Posterior vena cava (tissue), 2 donors: ENCODE measurements at regions not wholly inside any gene's neighbourhood (a gene's known extent, or its start where the extent isn't known, plus 50 kb on each side); places are given as distances from the start of the nearest gene placed in this dataset.

Experiments
- DNase-seq: peaks from one replicate; pipeline ENCODE4 v3.0.0-alpha.2; 2020; ENCODE audit warnings: low spot score
- intact Hi-C, 2 donors: fragments of 100-400 bp; cut with DNase I; formaldehyde crosslinking; loops; one replicate each; pipeline versions ENCODE4 v1.14.1 to v1.14.2; 2022 to 2023
- donor health status: DM: yes; HTN: yes; CAD: no.
- donor health status: DM: yes; HTN: yes; CAD: no.

GRCh38 chr3:76551739-76552138 is 488.2 kb upstream of the ROBO2 start:
- intact Hi-C loops, result no loop called here

GRCh38 chr3:76552653-76553052 is 487.2 kb upstream of the ROBO2 start:
- no peak for DNase-seq
- intact Hi-C loops, result no loop called here

More at GRCh38 chr3:76551739-76552138, 488.2 kb upstream of the ROBO2 start:
- DNase-seq, result peak; percentile 49

GRCh38 chr3:76554707-76555106 is 485.2 kb upstream of the ROBO2 start:
- intact Hi-C loops, result no loop called here
- no peak for DNase-seq

DNA sequence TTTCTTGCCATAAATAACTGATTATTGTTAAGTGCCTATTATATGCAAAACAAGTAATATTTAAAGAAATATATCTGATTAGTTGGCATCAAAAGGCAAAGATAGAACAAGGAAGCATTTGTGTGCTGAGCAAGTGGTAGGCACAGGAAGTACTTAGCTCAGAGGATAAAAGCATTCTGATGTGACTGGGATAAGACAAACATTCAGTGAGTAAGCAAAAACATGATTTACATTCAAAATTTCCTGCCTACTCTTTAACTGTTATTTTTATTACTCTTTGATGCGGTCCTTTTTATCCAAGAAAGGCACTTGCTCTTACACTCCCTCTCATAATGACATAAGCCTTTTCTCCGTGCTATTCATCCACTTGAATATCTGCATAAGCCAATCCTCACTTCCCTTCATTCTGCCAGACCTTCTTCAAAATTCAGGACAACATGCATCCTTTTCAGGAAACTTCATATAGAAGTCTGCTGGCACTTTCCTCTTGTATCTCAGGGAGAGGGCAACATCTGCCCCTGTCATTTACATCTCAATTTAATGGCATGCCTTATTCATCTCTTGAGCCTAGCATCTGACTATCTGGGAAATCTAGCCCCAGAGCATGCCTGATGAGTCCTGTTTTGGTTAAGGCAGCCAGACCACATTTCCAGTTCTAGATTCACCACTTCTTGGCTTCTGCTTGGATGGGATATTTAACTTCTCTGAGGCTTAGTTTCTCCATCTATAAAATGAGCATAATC is 478.2 kb upstream of the ROBO2 start:
- intact Hi-C loops, result no loop called here

GRCh38 chr3:76565496-76566210 is 474.2 kb upstream of the ROBO2 start:
- no peak for DNase-seq
- intact Hi-C loops, result no loop called here

More for the DNA sequence above, 478.2 kb upstream of the ROBO2 start:
- DNase-seq, result no peak

GRCh38 chr3:76566211-76566534 is 473.7 kb upstream of the ROBO2 start:
- DNase-seq, result no peak
- intact Hi-C loops, result no loop called here

GRCh38 chr3:76566904-76567303 is 473.0 kb upstream of the ROBO2 start:
- no peak for DNase-seq
- intact Hi-C loops, result no loop called here

GRCh38 chr3:76570436-76571057 is 469.4 kb upstream of the ROBO2 start:
- intact Hi-C loops, result no loop called here
- no peak for DNase-seq

DNA sequence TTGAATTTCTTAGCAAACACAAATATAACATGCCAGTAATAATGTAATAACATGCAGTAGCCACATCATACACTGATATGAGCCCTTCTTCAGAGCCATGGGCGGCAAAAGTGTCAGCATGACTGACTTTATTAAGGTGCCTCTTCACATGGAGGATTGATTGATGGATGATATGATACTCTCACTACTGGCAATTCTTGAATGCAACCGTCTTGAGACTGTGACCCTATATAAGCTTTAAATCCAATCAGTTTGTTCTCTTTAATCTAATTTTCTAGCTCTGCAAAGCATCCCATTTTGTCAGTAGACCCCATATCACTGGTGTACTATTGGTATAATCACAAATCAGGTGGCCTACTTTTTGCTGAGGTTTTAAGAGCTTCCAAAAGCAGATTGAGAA is 463.7 kb upstream of the ROBO2 start:
- no peak for DNase-seq
- intact Hi-C loops, result no loop called here

GRCh38 chr3:76582098-76582497 is 457.8 kb upstream of the ROBO2 start:
- intact Hi-C loops, result no loop called here
- DNase-seq, result no peak

- intact Hi-C loops, result no loop called here
- DNase-seq, result no peak
These were observed 457.1 kb upstream of the ROBO2 start for GRCh38 chr3:76582632-76583378.

GRCh38 chr3:76585794-76586392 is 454.0 kb upstream of the ROBO2 start:
- intact Hi-C loops, result no loop called here
- DNase-seq, result no peak

- DNase-seq, result no peak
- intact Hi-C loops, result no loop called here
These were observed 453.4 kb upstream of the ROBO2 start for GRCh38 chr3:76586471-76586870.

- DNase-seq, result no peak
- intact Hi-C loops, result no loop called here
These were observed 429.7 kb upstream of the ROBO2 start for GRCh38 chr3:76610150-76610549.

GRCh38 chr3:76615719-76616118 is 424.2 kb upstream of the ROBO2 start:
- intact Hi-C loops, result no loop called here
- no peak for DNase-seq

DNA sequence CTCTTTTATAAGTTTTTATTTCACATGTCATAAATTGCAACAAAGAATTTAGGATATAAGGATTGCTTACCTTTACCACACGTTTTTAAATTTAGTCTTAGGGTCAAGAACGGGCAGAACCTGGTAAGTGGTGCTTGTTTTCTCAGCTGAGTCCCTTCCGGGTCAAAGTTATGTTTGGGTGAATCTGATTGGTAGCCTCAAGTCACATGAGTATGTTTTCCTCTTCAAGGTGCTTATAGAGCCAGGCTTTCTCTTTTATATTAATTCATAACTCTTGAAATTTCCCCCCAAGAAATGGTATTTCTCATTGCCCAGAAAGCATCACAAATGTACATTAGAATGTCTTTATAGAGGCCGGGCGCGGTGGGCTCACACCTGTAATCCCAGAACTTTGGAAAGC is 415.7 kb upstream of the ROBO2 start:
- DNase-seq, result no peak
- intact Hi-C loops, result no loop called here

DNA sequence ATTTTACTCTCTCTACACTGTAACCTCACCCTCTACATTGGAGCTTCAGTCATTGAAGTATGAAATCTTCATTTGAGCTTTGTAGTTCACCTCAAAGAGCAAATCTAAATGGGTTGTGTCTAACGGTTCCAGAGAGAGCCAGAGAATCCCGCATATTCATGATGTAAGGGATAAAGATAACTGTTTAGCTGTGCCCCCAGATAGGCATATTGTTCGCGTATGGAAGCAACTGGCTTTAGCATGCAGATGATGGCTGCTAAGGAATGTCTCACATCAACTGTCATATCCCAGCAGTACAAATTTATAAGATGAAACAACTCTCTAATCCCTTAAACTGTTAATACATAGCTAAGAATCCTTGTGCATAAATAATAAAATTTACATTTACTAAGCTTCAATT is 412.7 kb upstream of the ROBO2 start:
- no peak for DNase-seq
- intact Hi-C loops, result no loop called here

DNA sequence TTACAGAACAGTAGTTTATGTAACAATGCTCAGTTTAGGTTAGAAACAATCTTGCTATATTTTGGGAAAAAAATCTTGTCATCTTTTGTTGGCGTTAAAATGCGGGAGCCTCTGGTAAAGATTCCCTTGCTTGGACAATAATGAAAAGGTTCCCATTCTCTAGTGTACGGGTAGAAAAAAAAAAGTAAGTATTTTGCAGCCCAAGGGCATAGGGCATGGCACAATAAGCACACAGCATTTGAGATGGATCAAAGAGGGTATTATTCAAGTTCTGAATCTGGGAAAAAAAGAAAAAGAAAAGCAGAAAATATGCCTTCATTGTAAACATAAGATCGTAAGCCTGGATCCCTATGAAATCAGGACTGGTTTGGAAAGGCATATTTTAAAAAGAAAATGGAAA is 408.6 kb upstream of the ROBO2 start:
- intact Hi-C loops, result no loop called here
- no peak for DNase-seq

DNA sequence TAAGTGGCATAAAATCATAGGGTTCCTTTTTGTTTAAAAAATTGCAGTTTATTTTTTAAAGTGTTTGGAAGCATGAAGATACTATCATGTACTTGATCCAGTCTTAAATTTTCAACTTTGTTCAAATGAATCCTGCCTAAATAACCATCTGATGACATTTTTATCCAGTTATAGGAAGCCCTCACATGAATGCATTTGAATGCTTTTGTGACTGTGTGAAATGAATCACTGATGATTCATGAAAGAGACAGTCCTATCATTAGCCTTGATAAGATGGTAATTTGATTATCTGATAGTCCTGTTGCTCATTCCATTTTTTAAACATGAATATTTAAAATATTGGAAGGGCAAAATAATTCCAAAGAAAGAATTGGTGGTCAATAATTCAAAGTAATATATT is 401.9 kb upstream of the ROBO2 start:
- DNase-seq, result no peak
- intact Hi-C loops, result no loop called here
